Left kidney (tissue), 1 donor: ENCODE measurements at regions not wholly inside any gene's neighbourhood (a gene's known extent, or its start where the extent isn't known, plus 50 kb on each side); places are given as distances from the start of the nearest gene placed in this dataset.
"Not testable (repeated sequence)": the region's sequence is repeated elsewhere in the genome, so short reads cannot be mapped to it uniquely, and the experiment has no call there.

Source experiments
- DNase-seq: peaks from one replicate; pipeline ENCODE4 v3.0.0-alpha.2; 2013

DNA sequence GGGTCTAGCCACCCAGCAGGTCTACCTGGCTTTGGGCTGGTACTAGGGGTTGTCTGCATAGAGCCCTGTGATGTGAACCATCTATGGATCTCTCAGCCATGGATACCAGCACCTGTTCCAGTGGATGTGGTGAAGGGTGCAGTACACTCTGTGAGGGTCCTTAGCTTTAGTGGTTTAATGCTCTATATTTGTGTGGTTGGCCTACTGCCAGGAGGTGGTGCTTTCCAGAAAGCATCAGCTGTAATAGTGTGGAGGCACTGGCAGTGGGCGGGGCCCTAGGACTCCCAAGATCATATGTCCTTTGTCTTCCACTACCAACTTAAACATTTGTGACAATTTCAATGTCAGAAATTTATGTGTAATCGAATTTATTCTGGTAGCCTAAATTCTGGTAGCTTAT, 1065.1 kb downstream of the RPIA start:
- DNase-seq = not testable (repeated sequence)

DNA sequence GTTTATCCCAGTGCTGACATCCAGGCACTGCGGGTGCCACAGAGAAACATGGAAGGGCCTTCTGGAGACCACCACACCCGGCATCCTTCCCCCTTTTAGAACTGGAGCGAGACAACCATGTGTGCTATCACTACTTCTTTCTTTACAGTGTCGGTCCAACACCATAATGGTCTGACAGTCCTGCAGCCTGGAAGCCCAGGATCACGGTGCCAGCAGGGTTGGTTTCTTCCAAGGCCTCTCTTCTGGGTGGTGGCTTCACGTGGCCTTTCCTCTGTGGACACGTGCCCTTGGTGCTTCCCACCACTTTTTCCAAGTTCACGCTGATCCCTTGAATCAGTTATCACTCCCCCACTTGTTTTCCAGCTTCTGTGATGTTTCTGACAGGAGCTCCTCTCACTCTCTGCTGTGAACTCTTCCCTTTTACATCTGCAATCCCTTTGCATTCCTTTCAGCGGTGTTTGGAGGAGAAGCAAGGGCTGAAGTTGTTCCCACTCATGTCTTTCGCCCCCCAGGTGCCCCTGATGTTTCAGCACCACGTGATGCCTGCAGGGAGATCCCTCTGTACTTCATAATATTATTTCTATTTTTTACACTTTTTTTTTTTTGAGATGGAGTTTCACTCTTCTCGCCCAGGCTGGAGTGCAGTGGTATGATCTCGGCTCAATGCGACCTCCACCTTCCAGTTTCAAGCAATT, 1067.0 kb downstream of the RPIA start:
- DNase-seq = not testable (repeated sequence)

DNA sequence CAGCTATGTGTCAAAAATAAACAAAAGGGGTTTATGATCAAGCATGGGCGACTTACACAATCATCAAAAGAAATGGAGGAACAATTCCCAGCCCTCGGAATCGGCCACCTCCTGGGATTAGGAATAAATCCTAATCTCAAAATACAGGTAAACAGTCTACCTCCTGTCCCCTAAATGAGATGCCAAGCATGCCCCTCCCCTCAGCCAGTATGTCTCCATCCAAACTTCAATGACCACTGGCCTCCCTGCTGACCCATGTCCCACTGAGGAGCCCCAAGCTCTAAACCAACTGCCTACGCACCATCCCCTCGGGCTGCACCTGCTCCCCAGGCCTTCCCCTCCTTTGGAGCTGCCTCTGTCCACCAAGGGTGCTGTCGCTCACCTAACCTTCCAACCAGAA, 1069.3 kb downstream of the RPIA start:
- DNase-seq = not testable (repeated sequence)

DNA sequence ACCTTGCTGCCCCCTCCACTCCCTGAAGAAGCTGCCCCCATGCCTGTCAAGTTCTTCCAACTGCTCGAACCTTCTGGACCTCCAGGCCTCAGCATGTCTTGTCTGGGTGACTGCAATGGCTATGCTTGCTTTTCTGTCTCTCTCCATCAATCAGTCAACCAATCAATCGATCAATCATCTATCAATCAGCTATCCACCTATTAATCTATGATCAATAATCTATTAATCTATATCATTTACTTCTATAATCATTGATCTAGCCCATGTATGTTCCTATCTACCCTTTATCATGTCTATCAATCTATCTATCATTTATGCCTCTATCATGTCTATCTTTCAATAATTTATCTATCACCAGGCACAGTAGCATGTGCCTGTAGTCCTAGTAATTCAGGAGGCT, 1069.7 kb downstream of the RPIA start:
- not testable (repeated sequence) for DNase-seq

DNA sequence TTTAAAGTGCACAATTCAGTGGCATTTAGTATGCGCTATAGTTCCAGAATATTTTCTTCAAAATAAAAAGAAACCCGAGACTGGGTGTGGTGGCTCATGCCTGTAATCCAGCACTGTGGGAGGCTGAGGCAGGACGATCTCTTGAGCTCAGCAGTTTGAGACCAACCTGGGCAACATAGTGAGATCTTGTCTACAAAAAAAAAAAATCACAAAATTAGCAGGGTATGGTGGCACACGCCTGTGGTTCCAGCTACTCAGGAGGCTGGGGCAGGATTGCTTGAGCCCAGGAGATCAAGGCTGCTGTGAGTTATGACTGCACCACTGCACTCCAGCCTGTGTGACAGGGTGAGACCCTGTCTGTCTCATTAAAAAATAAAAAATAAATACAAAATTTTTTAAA, 1070.4 kb downstream of the RPIA start:
- not testable (repeated sequence) for DNase-seq

DNA sequence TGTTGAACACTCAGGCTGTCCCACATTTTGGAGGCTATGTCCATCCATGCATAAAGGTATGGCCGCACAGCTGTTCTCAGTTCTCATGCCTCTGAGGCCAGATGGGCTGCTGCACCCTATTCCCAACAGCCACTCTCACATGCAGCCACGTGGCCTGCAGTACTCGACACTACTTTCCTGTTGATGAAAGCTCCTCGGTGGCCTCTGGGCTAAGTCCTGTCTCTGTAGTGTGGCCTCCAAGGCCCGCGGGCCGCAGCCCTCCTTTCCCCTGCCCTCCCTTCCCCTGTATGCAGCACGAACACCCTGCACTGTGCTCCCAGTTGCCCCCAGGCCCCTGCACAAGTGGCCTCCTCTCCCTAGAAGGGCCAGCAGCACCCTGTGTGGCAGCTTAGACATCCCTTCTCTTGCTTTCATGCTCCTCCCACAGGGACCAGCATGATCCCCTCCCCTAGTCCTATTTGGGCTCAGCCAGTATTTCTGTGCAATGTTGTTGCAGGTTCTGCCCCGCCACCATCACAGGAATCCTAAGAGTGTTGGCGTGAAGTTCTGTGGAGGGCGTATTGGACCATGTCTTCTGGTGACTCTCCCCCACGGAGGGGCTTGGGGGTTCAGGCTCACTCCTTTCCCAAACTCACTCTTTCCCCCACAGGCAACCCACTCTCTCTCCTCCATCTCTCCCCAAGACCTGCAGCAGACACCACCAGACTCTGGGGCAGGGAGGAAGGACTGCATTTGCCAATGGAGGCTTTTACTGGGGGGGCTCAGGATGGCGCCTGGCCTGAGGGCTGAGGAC, 1071.2 kb downstream of the RPIA start:
- not testable (repeated sequence) for DNase-seq

DNA sequence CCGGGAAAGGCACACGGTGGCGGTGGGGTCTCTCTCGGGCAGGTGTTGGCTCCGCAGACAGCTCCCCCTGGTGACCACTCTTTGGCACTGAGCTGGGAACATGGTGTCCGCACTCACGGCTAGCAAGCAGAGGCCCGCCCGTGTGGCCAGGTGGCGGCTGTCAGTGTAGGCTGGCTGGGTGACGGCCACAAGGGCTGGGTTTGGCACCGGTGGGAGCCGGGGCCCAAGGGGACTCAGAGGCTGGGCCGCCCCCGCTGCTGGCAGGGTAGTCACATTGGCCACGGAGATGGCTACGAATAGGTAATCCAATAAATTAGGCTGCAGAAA, 1071.7 kb downstream of the RPIA start:
- DNase-seq = no peak

DNA sequence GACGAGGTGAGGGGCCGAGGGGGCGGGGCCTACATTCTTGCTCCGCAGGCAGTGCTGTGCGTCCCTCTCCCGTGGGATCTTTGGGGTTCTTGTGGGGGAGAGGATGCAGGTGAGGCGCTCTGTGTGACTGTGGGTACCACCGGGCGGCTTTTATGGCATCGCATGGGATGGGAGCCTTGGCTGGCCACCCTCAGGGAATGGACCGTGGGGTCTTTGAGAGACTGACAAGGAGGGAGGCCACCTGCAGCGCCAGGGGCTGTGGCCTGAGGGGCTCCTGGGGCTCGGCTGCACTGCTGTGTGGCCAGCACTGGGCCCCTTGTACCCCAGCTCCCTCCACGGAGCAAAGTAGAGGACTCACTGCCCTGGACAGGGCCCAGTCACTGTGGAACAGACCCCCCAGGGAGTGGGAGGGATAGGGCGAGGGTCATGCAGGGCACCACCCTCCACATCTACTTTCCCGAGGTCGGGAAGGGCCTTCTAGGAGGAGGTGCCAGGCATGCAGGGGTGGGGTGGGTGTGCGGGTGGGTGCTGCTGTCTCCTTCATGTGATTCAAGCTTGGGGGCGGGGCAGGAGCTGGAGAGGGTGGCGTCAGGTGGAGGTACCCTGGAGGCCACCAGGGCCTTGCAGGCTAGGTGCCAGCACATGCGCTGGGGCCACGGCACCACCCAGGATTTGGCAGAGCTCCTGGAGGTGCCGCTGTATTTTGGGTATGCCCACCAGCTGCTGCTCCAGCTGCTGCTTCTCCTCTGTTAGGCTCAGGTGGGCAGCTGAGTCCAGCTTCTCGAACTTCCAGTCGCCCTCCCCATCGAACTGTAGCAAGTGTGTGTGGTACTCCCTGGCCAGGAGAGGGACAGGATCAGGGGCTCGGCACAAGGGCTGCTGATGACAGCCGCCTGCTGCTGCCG, 1072.4 kb downstream of the RPIA start:
- DNase-seq = no peak

DNA sequence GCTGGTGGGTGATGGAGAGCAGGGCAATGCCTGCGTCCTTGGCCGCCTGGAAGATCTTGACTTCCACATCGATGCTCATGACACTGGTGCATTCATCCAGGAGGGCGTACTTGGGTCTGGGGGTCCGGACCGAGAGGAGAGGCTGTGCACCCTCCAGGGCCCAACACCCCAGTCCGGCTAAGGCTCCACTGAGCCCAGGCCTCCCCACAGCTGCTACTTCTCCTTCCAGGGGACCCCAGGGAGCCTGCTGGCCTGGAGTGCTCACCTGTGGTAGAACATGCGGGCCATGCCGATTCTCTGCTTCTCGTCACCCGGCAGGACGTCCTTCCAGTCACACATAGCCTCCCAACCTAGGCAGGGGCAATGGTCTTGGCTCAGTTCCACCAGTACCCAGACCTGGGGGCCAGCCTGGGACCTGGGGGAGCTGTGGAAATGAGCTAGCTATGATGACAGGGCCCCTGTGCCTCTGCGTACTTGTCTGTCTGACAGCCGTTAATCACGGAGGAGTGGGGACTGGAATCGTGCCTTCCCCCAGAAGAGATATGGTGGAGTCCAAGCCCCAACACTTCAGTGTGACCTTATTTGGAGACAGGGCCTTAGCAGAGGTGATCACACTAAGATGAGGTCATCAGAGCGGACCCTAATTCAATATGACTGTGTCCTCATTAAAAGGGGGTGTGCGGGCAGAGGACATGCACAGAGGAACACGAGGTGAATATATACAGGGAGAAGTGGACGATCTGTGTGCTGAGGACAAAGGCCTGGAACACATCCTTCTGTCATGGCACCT, 1073.3 kb downstream of the RPIA start:
- not testable (repeated sequence) for DNase-seq

DNA sequence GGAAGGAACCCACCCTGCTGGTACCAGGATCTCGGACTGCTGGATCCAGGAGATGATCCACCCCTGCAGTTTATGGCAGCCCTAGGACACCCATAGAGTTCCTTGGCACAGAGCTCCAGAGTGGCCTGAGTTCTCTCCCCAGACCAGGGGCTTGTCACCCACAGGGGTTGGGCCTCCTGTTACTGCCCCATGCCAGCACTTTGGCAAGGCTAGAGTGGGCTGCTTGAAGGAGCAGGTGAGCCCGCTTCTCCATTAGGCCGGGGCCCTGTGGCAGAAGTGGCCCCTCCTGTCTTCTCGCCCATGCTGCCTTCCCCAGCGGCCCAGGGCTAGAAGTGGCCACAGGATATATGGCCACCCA, 1073.9 kb downstream of the RPIA start:
- not testable (repeated sequence) for DNase-seq

DNA sequence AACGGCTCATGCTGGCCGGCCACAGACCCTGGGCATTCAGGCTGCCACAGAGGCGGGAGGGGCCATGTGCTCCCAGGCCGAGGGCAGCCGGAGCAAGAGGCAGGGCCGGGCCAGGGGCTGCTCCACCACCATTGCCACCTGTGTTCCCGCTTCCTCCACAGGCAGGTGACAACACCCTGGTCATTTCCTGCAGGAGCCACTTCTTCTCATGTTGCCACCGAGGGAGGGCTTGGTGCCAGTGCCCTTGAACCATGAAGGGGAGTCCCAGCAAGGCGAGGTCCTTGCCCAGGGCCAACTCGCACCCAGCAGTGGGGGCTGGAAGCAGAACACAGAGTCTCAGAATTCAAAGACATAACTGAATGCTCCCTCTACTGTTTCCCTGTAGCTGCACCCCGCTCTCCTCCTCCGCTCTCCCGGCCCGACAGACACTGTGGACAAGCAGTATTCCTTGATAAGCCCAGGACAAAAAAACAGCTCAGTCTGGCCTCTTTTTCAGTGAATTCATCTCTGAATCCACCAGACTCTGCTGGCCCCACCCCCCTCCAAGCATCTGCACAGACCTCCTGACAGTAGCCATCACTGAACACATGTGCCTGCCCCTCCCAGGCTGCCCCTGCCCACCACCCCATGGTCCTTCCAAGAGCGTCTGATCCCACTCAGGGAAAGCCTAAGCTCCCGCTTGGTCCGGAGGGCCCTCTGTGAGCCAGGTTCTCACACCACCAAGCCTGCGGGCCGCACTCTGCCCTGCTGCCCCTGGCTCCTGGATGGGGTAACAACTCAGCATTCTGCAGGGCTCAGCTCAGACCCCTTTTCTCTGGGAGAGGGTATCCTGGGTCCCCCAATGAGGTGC, 1074.9 kb downstream of the RPIA start:
- not testable (repeated sequence) for DNase-seq

DNA sequence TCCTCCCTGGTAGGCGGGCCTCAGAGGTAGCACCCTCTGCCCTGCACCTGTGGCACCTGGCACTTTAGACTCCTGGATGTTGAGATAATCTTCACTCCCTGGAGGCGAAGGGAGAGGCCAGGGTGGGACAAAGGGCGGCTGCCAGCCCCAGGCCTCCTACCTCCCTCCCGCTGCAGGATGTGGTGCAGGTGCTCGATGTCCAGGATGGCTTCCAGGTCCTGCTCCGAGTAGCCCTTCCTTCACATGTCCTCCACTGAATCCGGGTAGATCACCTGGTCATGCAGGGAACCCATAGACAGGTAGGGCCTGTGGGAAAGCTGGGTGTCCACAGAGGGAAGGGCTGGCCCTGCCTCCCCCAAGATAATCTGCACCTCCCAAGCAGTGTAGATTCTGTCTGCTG, 1075.6 kb downstream of the RPIA start:
- DNase-seq = not testable (repeated sequence)

DNA sequence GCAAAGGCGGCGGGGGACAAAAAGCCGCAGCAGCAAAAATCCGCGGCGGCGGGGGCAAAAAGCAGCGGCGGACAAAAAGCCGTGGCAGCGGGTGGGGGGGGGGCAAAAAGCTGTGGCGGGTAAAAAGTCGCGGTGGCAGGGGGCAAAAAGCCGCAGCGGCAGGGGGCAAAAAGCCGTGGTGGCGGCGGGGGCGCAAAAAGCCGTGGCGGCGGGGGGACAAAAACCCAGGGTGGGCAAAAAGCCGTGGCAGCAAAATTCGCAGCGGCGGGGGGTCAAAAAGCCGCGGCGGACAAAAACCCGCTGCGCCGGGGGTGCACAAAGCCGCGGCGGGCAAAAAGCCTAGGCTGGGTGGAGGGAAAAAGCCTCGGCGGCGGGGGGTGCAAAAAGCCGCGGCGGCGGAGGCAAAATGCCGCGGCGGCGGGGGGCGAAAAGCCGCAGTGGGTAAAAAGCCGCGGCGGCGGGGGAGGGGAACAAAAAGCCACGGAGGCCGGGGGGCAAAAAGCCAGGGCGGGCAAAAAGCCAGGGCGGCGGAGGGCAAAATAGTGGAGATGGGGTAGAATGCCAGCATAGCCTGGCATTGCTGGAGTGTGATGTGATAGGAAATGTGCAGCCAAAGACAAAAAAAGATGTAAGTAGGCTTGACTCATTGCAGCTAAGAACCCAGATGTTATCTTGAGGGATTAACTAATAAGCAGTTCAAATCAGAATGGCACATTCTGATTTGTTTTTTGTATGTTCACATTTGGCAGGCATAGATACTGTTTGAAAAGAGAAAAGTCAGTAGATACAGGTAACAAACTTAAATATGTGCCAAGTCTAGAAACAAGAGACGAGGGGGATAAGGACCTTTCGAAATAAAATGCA, 1076.3 kb downstream of the RPIA start:
- DNase-seq = no peak

DNA sequence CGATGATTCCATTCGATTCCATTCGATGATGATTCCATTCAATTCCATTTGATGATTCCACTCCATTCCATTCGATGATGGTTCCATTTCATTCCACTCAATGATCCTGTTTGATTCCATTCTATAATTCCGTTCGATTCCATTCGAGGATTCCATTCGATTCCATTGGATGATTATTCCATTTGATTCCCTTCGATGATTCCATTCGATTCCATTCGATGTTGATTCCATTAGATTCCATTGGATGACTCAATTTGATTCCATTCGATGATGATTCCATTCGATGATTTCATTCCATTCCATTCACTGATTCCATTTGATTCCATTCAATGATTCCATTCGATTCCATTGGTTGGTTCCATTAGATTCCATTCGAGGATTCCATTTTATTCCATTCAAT, 1084.4 kb downstream of the RPIA start:
- DNase-seq = no peak

DNA sequence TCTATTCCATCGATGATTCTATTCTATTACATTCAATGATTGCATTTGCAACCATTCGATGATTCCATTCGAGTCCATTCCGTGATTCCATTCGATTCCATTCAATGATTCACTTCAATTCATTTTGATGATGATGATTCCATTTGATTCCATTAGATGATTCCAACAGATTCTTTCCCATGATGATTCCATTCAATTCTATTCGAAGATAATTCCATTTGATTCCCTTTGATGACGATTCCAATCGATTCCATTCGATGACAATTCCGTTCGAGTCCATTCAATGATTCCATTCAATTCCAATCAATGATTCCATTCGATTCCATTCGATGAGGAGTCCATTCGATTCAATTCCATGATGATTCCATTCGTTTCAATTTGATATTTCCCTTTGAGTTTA, 1088.8 kb downstream of the RPIA start:
- no peak for DNase-seq

DNA sequence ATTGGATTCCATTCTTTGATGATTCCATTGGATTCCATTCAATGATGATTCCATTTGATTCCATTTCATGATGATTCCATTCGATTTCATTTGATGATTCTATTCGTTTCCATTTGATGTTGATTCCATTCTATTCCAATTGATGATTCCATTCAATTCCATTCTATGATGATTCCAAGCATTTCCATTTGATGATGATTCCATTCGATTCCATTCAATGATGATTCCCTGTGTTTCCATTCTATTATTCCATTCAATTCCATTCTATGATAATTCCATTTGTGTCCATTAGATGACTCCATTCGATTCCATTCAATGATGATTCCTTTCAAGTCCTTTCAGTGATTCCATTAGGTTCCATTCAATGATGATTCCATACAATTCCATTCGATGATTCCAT, 1090.5 kb downstream of the RPIA start:
- no peak for DNase-seq

DNA sequence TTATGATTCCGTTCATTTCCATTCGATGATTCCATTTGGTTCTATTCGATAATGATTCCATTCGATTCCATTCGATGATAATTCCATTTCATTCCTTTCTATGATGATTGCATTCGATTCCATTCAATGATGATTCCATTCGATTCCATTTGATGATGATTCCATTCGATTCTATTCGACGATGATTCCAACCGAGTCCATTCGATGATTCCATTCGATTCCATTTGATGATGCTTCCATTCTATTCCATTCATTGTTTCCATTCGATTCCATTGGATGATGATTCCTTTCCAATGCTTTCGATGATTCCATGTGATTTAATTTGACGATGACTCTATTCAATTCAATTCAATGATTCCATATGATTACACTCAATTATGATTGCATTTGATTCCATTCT, 1093.5 kb downstream of the RPIA start:
- no peak for DNase-seq

DNA sequence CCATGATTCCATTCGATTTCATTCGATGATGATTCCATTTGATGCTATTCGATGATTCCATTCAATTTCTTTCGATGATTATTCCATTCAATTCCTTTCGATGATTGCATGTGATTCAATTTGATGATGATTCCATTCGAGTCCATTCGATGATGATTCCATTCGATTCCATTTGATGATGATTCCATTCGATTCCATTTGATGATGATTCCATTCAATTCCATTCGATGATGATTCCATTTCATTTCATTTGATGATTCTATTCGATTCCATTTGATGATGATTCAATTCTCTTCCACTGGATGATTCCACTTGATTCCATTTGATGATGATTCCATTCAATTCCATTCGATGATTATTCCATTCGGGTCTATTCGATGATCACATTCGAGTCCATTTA, 1094.1 kb downstream of the RPIA start:
- not testable (repeated sequence) for DNase-seq

DNA sequence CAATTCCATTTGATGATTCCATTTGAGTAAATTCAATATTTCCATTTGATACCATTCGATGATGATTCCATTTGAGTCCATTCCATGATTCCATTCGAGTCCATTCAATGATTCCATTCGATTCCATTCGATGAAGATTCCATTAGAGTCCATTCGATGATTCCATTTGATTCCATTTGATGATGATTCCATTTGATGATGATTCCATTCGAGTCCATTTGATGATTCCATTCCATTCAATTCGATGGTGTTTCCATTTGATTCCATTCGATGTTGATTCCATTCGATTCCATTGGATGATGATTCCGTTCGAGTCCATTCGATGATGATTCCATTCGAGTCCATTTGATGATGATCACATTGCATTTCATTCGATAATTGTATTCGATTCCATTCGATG, 1095.2 kb downstream of the RPIA start:
- not testable (repeated sequence) for DNase-seq

DNA sequence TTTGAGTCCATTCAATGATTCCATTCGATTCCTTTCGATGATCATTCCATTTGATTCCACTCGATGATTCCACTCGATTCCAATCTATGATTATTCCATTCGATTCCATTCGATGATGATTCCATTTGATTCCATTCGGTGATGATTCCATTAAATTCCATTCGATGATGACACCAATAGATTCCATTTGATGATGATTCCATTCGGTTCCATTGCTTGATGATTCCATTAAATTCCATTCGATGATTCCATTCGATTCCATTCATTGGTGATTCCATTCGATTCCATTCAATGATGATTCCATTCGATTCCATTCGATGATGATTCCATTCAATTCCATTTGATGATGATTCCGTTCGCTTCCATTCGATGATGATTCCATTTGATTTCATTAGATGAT, 1104.1 kb downstream of the RPIA start:
- DNase-seq = not testable (repeated sequence)
